Neuron (in vitro differentiated cells): ENCODE measurements at regions not wholly inside any gene's neighbourhood (a gene's known extent, or its start where the extent isn't known, plus 50 kb on each side); places are given as distances from the start of the nearest gene placed in this dataset.
A peak's percentile ranks its signal among the peaks of the same experiment; 100 is the strongest.

Source experiments
- H2AFZ ChIP-seq: one replicate; pipeline ENCODE4 v1.6.1; 2013; ENCODE audit warnings: low read depth, mild to moderate bottlenecking, inconsistent platforms, low read length, moderate library complexity
- H3K27me3 ChIP-seq: one replicate; pipeline ENCODE4 v1.6.1; 2013; ENCODE audit warnings: low read length; ENCODE audit not compliant: insufficient read depth
- H3K36me3 ChIP-seq: one replicate; pipeline ENCODE4 v1.6.1; 2013; ENCODE audit warnings: low read length; ENCODE audit not compliant: insufficient read depth
- H3K4me1 ChIP-seq: one replicate; pipeline ENCODE4 v1.6.1; 2013; ENCODE audit warnings: low read length; ENCODE audit not compliant: insufficient read depth
- H3K4me3 ChIP-seq: 2 replicates; pipeline ENCODE4 v1.5.1; 2013; ENCODE audit warnings: mild to moderate bottlenecking, low read length, moderate library complexity
- H3K9me3 ChIP-seq: one replicate; pipeline ENCODE4 v1.6.1; 2013; ENCODE audit warnings: low read length

- H3K27me3 ChIP-seq: no peaks in the 10 kb centered on the region
- H3K36me3 ChIP-seq: no peaks in the 10 kb centered on the region
- no peak overlapping the region for H2AFZ ChIP-seq
- H3K4me1 ChIP-seq: no peaks in the 10 kb centered on the region
- no peak overlapping the region for H3K4me3 ChIP-seq
- no peaks in the 10 kb centered on the region for H3K9me3 ChIP-seq
Measured at GRCh38 chr13:89763005-89763404, 1584.5 kb upstream of the MIR17HG start.

GRCh38 chr13:89783221-89783755, 1564.2 kb upstream of the MIR17HG start:
- Histone ChIP-seq H3K36me3 (no peaks in the 10 kb centered on the region), H3K27me3 (no peaks in the 10 kb centered on the region), H3K4me1 (no peaks in the 10 kb centered on the region), H3K9me3 (no peaks in the 10 kb centered on the region), H3K4me3 (no peak overlapping the region), H2AFZ (no peak overlapping the region)

- no peaks in the 10 kb centered on the region for H3K36me3 ChIP-seq
- H3K4me3 ChIP-seq: no peak overlapping the region
- H3K9me3 ChIP-seq: no peaks in the 10 kb centered on the region
- H3K4me1 ChIP-seq: no peaks in the 10 kb centered on the region
- H2AFZ ChIP-seq: no peak overlapping the region
- no peaks in the 10 kb centered on the region for H3K27me3 ChIP-seq
Measured at GRCh38 chr13:89784161-89784809, 1563.2 kb upstream of the MIR17HG start.

GRCh38 chr13:89786531-89786930, 1561.0 kb upstream of the MIR17HG start:
- H2AFZ ChIP-seq: no peak overlapping the region

GRCh38 chr13:89790696-89791095, 1556.8 kb upstream of the MIR17HG start:
- Histone ChIP-seq H3K9me3 (no peaks in the 10 kb centered on the region), H3K4me3 (no peak overlapping the region), H3K4me1 (peaks cover 2% of the 10 kb centered on the region), H3K27me3 (no peaks in the 10 kb centered on the region), H3K36me3 (no peaks in the 10 kb centered on the region), H2AFZ (no peak overlapping the region)

More at GRCh38 chr13:89786531-89786930, 1561.0 kb upstream of the MIR17HG start:
- Histone ChIP-seq H3K4me1 (no peaks in the 10 kb centered on the region), H3K27me3 (no peaks in the 10 kb centered on the region), H3K4me3 (no peak overlapping the region), H3K36me3 (no peaks in the 10 kb centered on the region), H3K9me3 (no peaks in the 10 kb centered on the region)

- peaks cover 2% of the 10 kb centered on the region for H3K4me1 ChIP-seq
- H3K27me3 ChIP-seq: no peaks in the 10 kb centered on the region
- no peak overlapping the region for H3K4me3 ChIP-seq
- no peaks in the 10 kb centered on the region for H3K36me3 ChIP-seq
- H2AFZ ChIP-seq: no peak overlapping the region
- no peaks in the 10 kb centered on the region for H3K9me3 ChIP-seq
Measured at GRCh38 chr13:89791971-89792630, 1555.4 kb upstream of the MIR17HG start.

GRCh38 chr13:89796196-89796595, 1551.3 kb upstream of the MIR17HG start:
- H3K27me3 ChIP-seq: no peaks in the 10 kb centered on the region
- peaks cover 2% of the 10 kb centered on the region for H3K4me1 ChIP-seq
- no peaks in the 10 kb centered on the region for H3K36me3 ChIP-seq
- no peak overlapping the region for H2AFZ ChIP-seq
- no peak overlapping the region for H3K4me3 ChIP-seq
- H3K9me3 ChIP-seq: no peaks in the 10 kb centered on the region

- H3K4me3 ChIP-seq: no peak overlapping the region
- no peak overlapping the region for H2AFZ ChIP-seq
- H3K36me3 ChIP-seq: no peaks in the 10 kb centered on the region
- H3K4me1 ChIP-seq: peaks cover 5% of the 10 kb centered on the region
- no peaks in the 10 kb centered on the region for H3K9me3 ChIP-seq
- H3K27me3 ChIP-seq: no peaks in the 10 kb centered on the region
Measured at GRCh38 chr13:89803839-89804238, 1543.6 kb upstream of the MIR17HG start.

- peaks cover 5% of the 10 kb centered on the region for H3K4me1 ChIP-seq
- no peaks in the 10 kb centered on the region for H3K36me3 ChIP-seq
- H3K4me3 ChIP-seq: no peak overlapping the region
- no peaks in the 10 kb centered on the region for H3K9me3 ChIP-seq
- no peak overlapping the region for H2AFZ ChIP-seq
- no peaks in the 10 kb centered on the region for H3K27me3 ChIP-seq
Measured at GRCh38 chr13:89806594-89806993, 1540.9 kb upstream of the MIR17HG start.

GRCh38 chr13:89812856-89813255, 1534.6 kb upstream of the MIR17HG start:
- Histone ChIP-seq H3K4me1 (peaks cover 5% of the 10 kb centered on the region), H3K27me3 (no peaks in the 10 kb centered on the region), H3K36me3 (no peaks in the 10 kb centered on the region), H3K9me3 (no peaks in the 10 kb centered on the region), H2AFZ (peak overlapping the region; percentile 75), H3K4me3 (no peak overlapping the region)

- H2AFZ ChIP-seq: no peak overlapping the region
- no peaks in the 10 kb centered on the region for H3K36me3 ChIP-seq
- peaks cover 3% of the 10 kb centered on the region for H3K4me1 ChIP-seq
- no peaks in the 10 kb centered on the region for H3K9me3 ChIP-seq
- H3K27me3 ChIP-seq: no peaks in the 10 kb centered on the region
- no peak overlapping the region for H3K4me3 ChIP-seq
Measured at GRCh38 chr13:89816404-89816803, 1531.1 kb upstream of the MIR17HG start.

- no peaks in the 10 kb centered on the region for H3K36me3 ChIP-seq
- H2AFZ ChIP-seq: no peak overlapping the region
- peaks cover 4% of the 10 kb centered on the region for H3K4me1 ChIP-seq
- H3K27me3 ChIP-seq: no peaks in the 10 kb centered on the region
- H3K4me3 ChIP-seq: no peak overlapping the region
- H3K9me3 ChIP-seq: no peaks in the 10 kb centered on the region
Measured at GRCh38 chr13:89822467-89822866, 1525.0 kb upstream of the MIR17HG start.

- no peaks in the 10 kb centered on the region for H3K36me3 ChIP-seq
- H3K27me3 ChIP-seq: no peaks in the 10 kb centered on the region
- no peak overlapping the region for H3K4me3 ChIP-seq
- no peak overlapping the region for H2AFZ ChIP-seq
- no peaks in the 10 kb centered on the region for H3K9me3 ChIP-seq
- H3K4me1 ChIP-seq: peaks cover 7% of the 10 kb centered on the region
Measured at GRCh38 chr13:89827552-89827951, 1519.9 kb upstream of the MIR17HG start.
